Uterus (tissue), 2 donors: ENCODE measurements at regions not wholly inside any gene's neighbourhood (a gene's known extent, or its start where the extent isn't known, plus 50 kb on each side); places are given as distances from the start of the nearest gene placed in this dataset.

Experiments used
- POLR2A ChIP-seq, 2 donors: fragments of 450-650 bp; IDR thresholded peaks; one replicate each; pipeline ENCODE4 v1.6.1; 2016; ENCODE audit warnings: antibody characterized with exemption in 2 of 2, mild to moderate bottlenecking in 1 of 2, moderate library complexity in 1 of 2
- TF ChIP-seq, protein P1 (sequence below), 4 experiments: fragments of 200-600 bp in 2 of 4; fragments of 450-650 bp in 2 of 4; sonication (generic) in 2 of 4; IDR thresholded peaks; one replicate each; pipeline ENCODE4 v1.5.1; 2016 to 2019; ENCODE audit warnings: antibody characterized with exemption in 4 of 4, mild to moderate bottlenecking in 2 of 4, moderate library complexity in 1 of 4

DNA sequence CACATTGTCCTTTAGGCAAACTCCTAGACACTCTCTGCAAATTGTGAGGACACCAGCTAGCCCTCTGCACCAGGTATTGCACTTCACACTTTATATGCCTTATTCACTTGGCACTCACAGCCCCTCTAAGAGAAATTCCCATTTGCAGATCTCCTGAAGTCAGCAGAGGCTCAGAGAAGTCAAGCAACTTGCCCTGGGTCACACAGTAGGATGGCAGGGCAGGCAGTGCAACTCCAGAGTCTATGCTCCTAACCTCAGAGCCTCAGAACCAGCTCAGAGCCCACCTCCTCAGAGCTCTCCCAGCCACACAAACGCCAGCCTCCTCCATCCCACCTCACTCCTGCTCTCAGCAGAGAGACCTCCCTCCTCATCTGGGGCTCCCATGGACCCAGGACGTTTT, 52.4 kb upstream of the BLCAP start:
- TF ChIP-seq, protein P1, sequence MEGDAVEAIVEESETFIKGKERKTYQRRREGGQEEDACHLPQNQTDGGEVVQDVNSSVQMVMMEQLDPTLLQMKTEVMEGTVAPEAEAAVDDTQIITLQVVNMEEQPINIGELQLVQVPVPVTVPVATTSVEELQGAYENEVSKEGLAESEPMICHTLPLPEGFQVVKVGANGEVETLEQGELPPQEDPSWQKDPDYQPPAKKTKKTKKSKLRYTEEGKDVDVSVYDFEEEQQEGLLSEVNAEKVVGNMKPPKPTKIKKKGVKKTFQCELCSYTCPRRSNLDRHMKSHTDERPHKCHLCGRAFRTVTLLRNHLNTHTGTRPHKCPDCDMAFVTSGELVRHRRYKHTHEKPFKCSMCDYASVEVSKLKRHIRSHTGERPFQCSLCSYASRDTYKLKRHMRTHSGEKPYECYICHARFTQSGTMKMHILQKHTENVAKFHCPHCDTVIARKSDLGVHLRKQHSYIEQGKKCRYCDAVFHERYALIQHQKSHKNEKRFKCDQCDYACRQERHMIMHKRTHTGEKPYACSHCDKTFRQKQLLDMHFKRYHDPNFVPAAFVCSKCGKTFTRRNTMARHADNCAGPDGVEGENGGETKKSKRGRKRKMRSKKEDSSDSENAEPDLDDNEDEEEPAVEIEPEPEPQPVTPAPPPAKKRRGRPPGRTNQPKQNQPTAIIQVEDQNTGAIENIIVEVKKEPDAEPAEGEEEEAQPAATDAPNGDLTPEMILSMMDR (IDR thresholded peaks at IDR 0.05) = no peak
- no peak for TF ChIP-seq POLR2A (IDR thresholded peaks at IDR 0.05)
